ENCODE measurements at regions not wholly inside any gene's neighbourhood (a gene's known extent, or its start where the extent isn't known, plus 50 kb on each side); places are given as distances from the start of the nearest gene placed in this dataset.

GRCh38 chr20:7108929-7109328, 341.4 kb downstream of the BMP2 start:
- TF ChIP-seq CTCF (optimal IDR thresholded peaks at IDR 0.05 in 1 of 3, IDR thresholded peaks at IDR 0.05 in 1 of 3, conservative IDR thresholded peaks at IDR 0.05 in 1 of 3; ENCODE audit: extremely low read depth in 1 of 3, insufficient read depth in 2 of 3, low read length in 3 of 3) (no peak), EZH2 (IDR thresholded peaks at IDR 0.05; ENCODE audit: low read length) (no peak)

All from keratinocyte (primary cell).